ENCODE measurements at regions not wholly inside any gene's neighbourhood (a gene's known extent, or its start where the extent isn't known, plus 50 kb on each side); places are given as distances from the start of the nearest gene placed in this dataset.

- Histone ChIP-seq H3K27ac (ENCODE audit: low read depth, low read length, poor library complexity, severe bottlenecking) (no peak overlapping the region), H3F3A (ENCODE audit: insufficient read depth, low read length) (no peaks in the 10 kb centered on the region), H3K4me1 (ENCODE audit: insufficient read depth, low read length, severe bottlenecking) (no peaks in the 10 kb centered on the region), H2AFZ (ENCODE audit: low read length) (no peak overlapping the region), H4K20me1 (ENCODE audit: insufficient read depth, low read length) (no peaks in the 10 kb centered on the region), H3K9me2 (ENCODE audit: low read depth, low read length) (no peaks in the 10 kb centered on the region), H3K79me2 (ENCODE audit: insufficient read depth, low read length) (no peaks in the 10 kb centered on the region), H3K4me2 (ENCODE audit: low read length) (no peak overlapping the region), H3K4me3 (ENCODE audit: low read depth, low read length, poor library complexity, severe bottlenecking) (no peak overlapping the region), H3K27me3 (ENCODE audit: insufficient read depth, low read length) (no peaks in the 10 kb centered on the region), H3K9me3 (ENCODE audit: low read length) (no peaks in the 10 kb centered on the region), H3K36me3 (ENCODE audit: insufficient read depth, low read length) (no peaks in the 10 kb centered on the region), H3K9ac (ENCODE audit: low read length) (no peak overlapping the region)
- TF ChIP-seq CTCF (IDR thresholded peaks at IDR 0.05; ENCODE audit: low read length) = no peak
- TF ChIP-seq EZH2 (IDR thresholded peaks at IDR 0.05; ENCODE audit: borderline replicate concordance, low read length) = no peak
Measured at GRCh38 chr6:137687818-137688217, 179.2 kb upstream of the TNFAIP3 start.

GRCh38 chr6:137688230-137688971 lies 178.7 kb upstream of the TNFAIP3 start:
- H3K9ac ChIP-seq (ENCODE audit: low read length) = no peak overlapping the region
- H3K79me2 ChIP-seq (ENCODE audit: insufficient read depth, low read length) = no peaks in the 10 kb centered on the region
- H2AFZ ChIP-seq (ENCODE audit: low read length) = no peak overlapping the region
- TF ChIP-seq EZH2 (IDR thresholded peaks at IDR 0.05; ENCODE audit: borderline replicate concordance, low read length) (no peak), CTCF (IDR thresholded peaks at IDR 0.05; ENCODE audit: low read length) (no peak)
- no peak overlapping the region for H3K4me3 ChIP-seq (ENCODE audit: low read depth, low read length, poor library complexity, severe bottlenecking)
- no peaks in the 10 kb centered on the region for H3F3A ChIP-seq (ENCODE audit: insufficient read depth, low read length)
- no peaks in the 10 kb centered on the region for H3K9me3 ChIP-seq (ENCODE audit: low read length)
- no peaks in the 10 kb centered on the region for H3K36me3 ChIP-seq (ENCODE audit: insufficient read depth, low read length)
- no peaks in the 10 kb centered on the region for H3K27me3 ChIP-seq (ENCODE audit: insufficient read depth, low read length)
- no peaks in the 10 kb centered on the region for H3K4me1 ChIP-seq (ENCODE audit: insufficient read depth, low read length, severe bottlenecking)
- no peak overlapping the region for H3K4me2 ChIP-seq (ENCODE audit: low read length)
- no peaks in the 10 kb centered on the region for H4K20me1 ChIP-seq (ENCODE audit: insufficient read depth, low read length)
- no peaks in the 10 kb centered on the region for H3K9me2 ChIP-seq (ENCODE audit: low read depth, low read length)
- H3K27ac ChIP-seq (ENCODE audit: low read depth, low read length, poor library complexity, severe bottlenecking) = no peak overlapping the region

- Histone ChIP-seq H3K9me3 (ENCODE audit: low read length) (no peaks in the 10 kb centered on the region), H3K27me3 (ENCODE audit: insufficient read depth, low read length) (no peaks in the 10 kb centered on the region)
- TF ChIP-seq EZH2 (IDR thresholded peaks at IDR 0.05; ENCODE audit: borderline replicate concordance, low read length) (no peak), CTCF (IDR thresholded peaks at IDR 0.05; ENCODE audit: low read length) (no peak)
Measured at GRCh38 chr6:137689377-137689776, 177.7 kb upstream of the TNFAIP3 start.

More at GRCh38 chr6:137689377-137689776, 177.7 kb upstream of the TNFAIP3 start:
- no peaks in the 10 kb centered on the region for H3K9me2 ChIP-seq (ENCODE audit: low read depth, low read length)
- H3K27ac ChIP-seq (ENCODE audit: low read depth, low read length, poor library complexity, severe bottlenecking) = no peak overlapping the region
- H3K4me2 ChIP-seq (ENCODE audit: low read length) = no peak overlapping the region
- no peaks in the 10 kb centered on the region for H3F3A ChIP-seq (ENCODE audit: insufficient read depth, low read length)
- no peaks in the 10 kb centered on the region for H3K4me1 ChIP-seq (ENCODE audit: insufficient read depth, low read length, severe bottlenecking)
- no peaks in the 10 kb centered on the region for H3K36me3 ChIP-seq (ENCODE audit: insufficient read depth, low read length)
- no peak overlapping the region for H3K4me3 ChIP-seq (ENCODE audit: low read depth, low read length, poor library complexity, severe bottlenecking)
- H4K20me1 ChIP-seq (ENCODE audit: insufficient read depth, low read length) = no peaks in the 10 kb centered on the region
- H3K9ac ChIP-seq (ENCODE audit: low read length) = no peak overlapping the region
- H2AFZ ChIP-seq (ENCODE audit: low read length) = no peak overlapping the region
- H3K79me2 ChIP-seq (ENCODE audit: insufficient read depth, low read length) = no peaks in the 10 kb centered on the region

Measured in OCI-LY1 (cell line).